IPS-20b (cell line): ENCODE measurements at regions not wholly inside any gene's neighbourhood (a gene's known extent, or its start where the extent isn't known, plus 50 kb on each side); places are given as distances from the start of the nearest gene placed in this dataset.

Experiments
- H3K27ac ChIP-seq: one replicate; pipeline ENCODE4 v1.5.1; 2013; ENCODE audit warnings: low read length
- H3K27me3 ChIP-seq: 2 replicates; pipeline ENCODE4 v1.6.1; 2013; ENCODE audit warnings: mild to moderate bottlenecking, low read length, inconsistent platforms; ENCODE audit not compliant: insufficient read depth
- H3K36me3 ChIP-seq: 2 replicates; pipeline ENCODE4 v1.6.1; 2013; ENCODE audit warnings: low read depth, mild to moderate bottlenecking, inconsistent platforms, low read length, moderate library complexity; ENCODE audit not compliant: insufficient read depth
- H3K4me1 ChIP-seq: 2 replicates; pipeline ENCODE4 v1.6.1; 2013; ENCODE audit warnings: mild to moderate bottlenecking, control low read depth, inconsistent platforms, low read length, moderate library complexity; ENCODE audit not compliant: insufficient read depth
- H3K4me3 ChIP-seq: 2 replicates; pipeline ENCODE4 v1.5.1; 2013; ENCODE audit warnings: mild to moderate bottlenecking, low read length, inconsistent platforms
- H3K9ac ChIP-seq: 2 replicates; pipeline ENCODE4 v1.6.1; 2013; ENCODE audit warnings: low read depth, mild to moderate bottlenecking, inconsistent platforms, low read length, moderate library complexity
- H3K9me3 ChIP-seq: 2 replicates; pipeline ENCODE4 v1.6.1; 2013; ENCODE audit warnings: mild to moderate bottlenecking, low read depth, low read length, inconsistent platforms; ENCODE audit not compliant: insufficient read depth

GRCh38 chr18:60003610-60004185 is 103.9 kb downstream of the PMAIP1 start:
- no peaks in the 10 kb centered on the region for H3K4me1 ChIP-seq
- H3K9me3 ChIP-seq = no peaks in the 10 kb centered on the region
- H3K27me3 ChIP-seq = no peaks in the 10 kb centered on the region
- no peaks in the 10 kb centered on the region for H3K36me3 ChIP-seq
- no peak overlapping the region for H3K9ac ChIP-seq
- H3K4me3 ChIP-seq = no peak overlapping the region
- no peak overlapping the region for H3K27ac ChIP-seq

- no peak overlapping the region for H3K27ac ChIP-seq
- no peaks in the 10 kb centered on the region for H3K9me3 ChIP-seq
- H3K27me3 ChIP-seq = no peaks in the 10 kb centered on the region; the same call in 1 of the 2 replicates
- H3K9ac ChIP-seq = no peak overlapping the region
- H3K4me1 ChIP-seq = no peaks in the 10 kb centered on the region
- no peaks in the 10 kb centered on the region for H3K36me3 ChIP-seq
- H3K4me3 ChIP-seq = no peak overlapping the region
These were observed 96.7 kb downstream of the PMAIP1 start for GRCh38 chr18:59996370-59996966.

- Histone ChIP-seq H3K9me3 (no peaks in the 10 kb centered on the region), H3K4me1 (no peaks in the 10 kb centered on the region), H3K9ac (no peak overlapping the region), H3K27me3 (no peaks in the 10 kb centered on the region; the same call in 1 of the 2 replicates), H3K27ac (no peak overlapping the region), H3K4me3 (no peak overlapping the region), H3K36me3 (no peaks in the 10 kb centered on the region)
These were observed 94.6 kb downstream of the PMAIP1 start for GRCh38 chr18:59994357-59994756.

- H3K27ac ChIP-seq = no peak overlapping the region
- H3K36me3 ChIP-seq = no peaks in the 10 kb centered on the region
- no peak overlapping the region for H3K9ac ChIP-seq
- no peaks in the 10 kb centered on the region for H3K4me1 ChIP-seq
- no peak overlapping the region for H3K4me3 ChIP-seq
- H3K9me3 ChIP-seq = no peaks in the 10 kb centered on the region
- no peaks in the 10 kb centered on the region; the same call in 1 of the 2 replicates for H3K27me3 ChIP-seq
These were observed 93.8 kb downstream of the PMAIP1 start for GRCh38 chr18:59993560-59993959.

- no peak overlapping the region for H3K9ac ChIP-seq
- H3K27ac ChIP-seq = no peak overlapping the region
- H3K36me3 ChIP-seq = no peaks in the 10 kb centered on the region
- H3K4me3 ChIP-seq = no peak overlapping the region
- no peaks in the 10 kb centered on the region; the same call in 1 of the 2 replicates for H3K27me3 ChIP-seq
- H3K9me3 ChIP-seq = no peaks in the 10 kb centered on the region
- no peaks in the 10 kb centered on the region for H3K4me1 ChIP-seq
These were observed 90.5 kb downstream of the PMAIP1 start for GRCh38 chr18:59990121-59990823.

- Histone ChIP-seq H3K9ac (no peak overlapping the region), H3K9me3 (no peaks in the 10 kb centered on the region), H3K4me1 (no peaks in the 10 kb centered on the region), H3K27ac (no peak overlapping the region), H3K36me3 (no peaks in the 10 kb centered on the region), H3K27me3 (no peaks in the 10 kb centered on the region; the same call in 1 of the 2 replicates), H3K4me3 (no peak overlapping the region)
These were observed 88.4 kb downstream of the PMAIP1 start for GRCh38 chr18:59988098-59988706.

GRCh38 chr18:59987102-59987501 is 87.3 kb downstream of the PMAIP1 start:
- Histone ChIP-seq H3K27me3 (no peaks in the 10 kb centered on the region; the same call in 1 of the 2 replicates), H3K4me3 (no peak overlapping the region), H3K27ac (no peak overlapping the region), H3K4me1 (no peaks in the 10 kb centered on the region), H3K9ac (no peak overlapping the region), H3K9me3 (no peaks in the 10 kb centered on the region), H3K36me3 (no peaks in the 10 kb centered on the region)

GRCh38 chr18:59986139-59986538 is 86.3 kb downstream of the PMAIP1 start:
- Histone ChIP-seq H3K4me1 (no peaks in the 10 kb centered on the region), H3K27me3 (no peaks in the 10 kb centered on the region; the same call in 1 of the 2 replicates), H3K27ac (no peak overlapping the region), H3K9me3 (no peaks in the 10 kb centered on the region), H3K4me3 (no peak overlapping the region), H3K9ac (no peak overlapping the region), H3K36me3 (no peaks in the 10 kb centered on the region)

- Histone ChIP-seq H3K36me3 (no peaks in the 10 kb centered on the region), H3K4me1 (no peaks in the 10 kb centered on the region), H3K27ac (no peak overlapping the region), H3K9ac (no peak overlapping the region), H3K4me3 (no peak overlapping the region), H3K9me3 (no peaks in the 10 kb centered on the region), H3K27me3 (no peaks in the 10 kb centered on the region)
These were observed 85.5 kb downstream of the PMAIP1 start for GRCh38 chr18:59985289-59985688.

GRCh38 chr18:59983506-59983905 is 83.7 kb downstream of the PMAIP1 start:
- H3K9me3 ChIP-seq = no peaks in the 10 kb centered on the region
- no peaks in the 10 kb centered on the region for H3K36me3 ChIP-seq
- no peaks in the 10 kb centered on the region for H3K4me1 ChIP-seq
- no peaks in the 10 kb centered on the region for H3K27me3 ChIP-seq
- H3K9ac ChIP-seq = no peak overlapping the region
- no peak overlapping the region for H3K4me3 ChIP-seq
- H3K27ac ChIP-seq = no peak overlapping the region

GRCh38 chr18:59980188-59980637 is 80.4 kb downstream of the PMAIP1 start:
- no peaks in the 10 kb centered on the region for H3K4me1 ChIP-seq
- no peak overlapping the region for H3K9ac ChIP-seq
- no peaks in the 10 kb centered on the region for H3K9me3 ChIP-seq
- H3K36me3 ChIP-seq = no peaks in the 10 kb centered on the region
- no peak overlapping the region for H3K27ac ChIP-seq
- no peaks in the 10 kb centered on the region for H3K27me3 ChIP-seq
- H3K4me3 ChIP-seq = no peak overlapping the region
